GM12878 (cell line): ENCODE measurements at regions not wholly inside any gene's neighbourhood (a gene's known extent, or its start where the extent isn't known, plus 50 kb on each side); places are given as distances from the start of the nearest gene placed in this dataset.

Experiments
- ASH2L ChIP-seq: fragments of 300-600, 200-600 bp; sonication (generic); IDR thresholded peaks from 2 replicates; pipeline ENCODE4 v1.6.1; 2017; ENCODE audit warnings: low read depth, mild to moderate bottlenecking, borderline replicate concordance
- CEBPB ChIP-seq, 2 experiments: fragments of 150-350 bp in 1 of 2; IDR thresholded peaks; 2 replicates each; pipeline ENCODE4 v1.6.1; 2012 to 2014; ENCODE audit warnings: low read depth in 2 of 2, low read length in 2 of 2, borderline replicate concordance in 1 of 2, inconsistent platforms in 1 of 2
- E2F4 ChIP-seq: IDR thresholded peaks from 2 replicates; pipeline ENCODE4 v1.6.1; 2012; ENCODE audit warnings: low read depth, low read length, improper control_type of control experiment
- EZH2 ChIP-seq: IDR thresholded peaks from 2 replicates; pipeline ENCODE4 v1.6.1; 2012; ENCODE audit warnings: low read depth, mild to moderate bottlenecking, control low read depth, inconsistent platforms, low read length, borderline replicate concordance; ENCODE audit not compliant: control insufficient read depth
- MXI1 ChIP-seq: fragments of 150-350 bp; IDR thresholded peaks from 2 replicates; pipeline ENCODE4 v1.6.1; 2011; ENCODE audit warnings: low read depth, mild to moderate bottlenecking, inconsistent platforms, low read length, improper control_type of control experiment
- PAX8 ChIP-seq: fragments of 450-650 bp; IDR thresholded peaks from 2 replicates; pipeline ENCODE4 v1.6.1; 2017; ENCODE audit warnings: mild to moderate bottlenecking, moderate library complexity
- POLR2A ChIP-seq: IDR thresholded peaks from 2 replicates; pipeline ENCODE4 v1.6.1; 2011; ENCODE audit warnings: low read depth, mild to moderate bottlenecking, low read length
- POLR2AphosphoS5 ChIP-seq: IDR thresholded peaks from 2 replicates; pipeline ENCODE4 v1.6.1; 2011; ENCODE audit warnings: mild to moderate bottlenecking, low read length, inconsistent platforms
- SP1 ChIP-seq: IDR thresholded peaks from one replicate; pipeline ENCODE4 v1.6.1; 2011; ENCODE audit warnings: low read depth, low read length
- TARDBP ChIP-seq: IDR thresholded peaks from 2 replicates; pipeline ENCODE4 v1.6.1; 2016; ENCODE audit warnings: borderline replicate concordance
- TF ChIP-seq, protein P1 (sequence below), 3 experiments: IDR thresholded peaks in 2 of 3; conservative IDR thresholded peaks in 1 of 3; 2 replicates each; pipeline ENCODE4 v1.5.1; 2011; ENCODE audit warnings: low read depth in 3 of 3, low read length in 3 of 3, mild to moderate bottlenecking in 3 of 3, control low read depth in 2 of 3, moderate library complexity in 2 of 3, inconsistent platforms in 1 of 3, mixed read lengths in 1 of 3; ENCODE audit not compliant: control insufficient read depth in 2 of 3, insufficient read depth in 1 of 3; ENCODE audit errors: extremely low read depth in 1 of 3

- TF ChIP-seq EZH2 (no peak), PAX8 (no peak), SP1 (no peak), CEBPB (IDR thresholded peaks at IDR 0.05; ENCODE audit: borderline replicate concordance in 1 of 2, low read depth in 2 of 2, low read length in 2 of 2) (no peak), POLR2A (no peak), TARDBP (no peak), E2F4 (no peak), ASH2L (no peak), MXI1 (no peak), POLR2AphosphoS5 (no peak)
- TF ChIP-seq, protein P1, sequence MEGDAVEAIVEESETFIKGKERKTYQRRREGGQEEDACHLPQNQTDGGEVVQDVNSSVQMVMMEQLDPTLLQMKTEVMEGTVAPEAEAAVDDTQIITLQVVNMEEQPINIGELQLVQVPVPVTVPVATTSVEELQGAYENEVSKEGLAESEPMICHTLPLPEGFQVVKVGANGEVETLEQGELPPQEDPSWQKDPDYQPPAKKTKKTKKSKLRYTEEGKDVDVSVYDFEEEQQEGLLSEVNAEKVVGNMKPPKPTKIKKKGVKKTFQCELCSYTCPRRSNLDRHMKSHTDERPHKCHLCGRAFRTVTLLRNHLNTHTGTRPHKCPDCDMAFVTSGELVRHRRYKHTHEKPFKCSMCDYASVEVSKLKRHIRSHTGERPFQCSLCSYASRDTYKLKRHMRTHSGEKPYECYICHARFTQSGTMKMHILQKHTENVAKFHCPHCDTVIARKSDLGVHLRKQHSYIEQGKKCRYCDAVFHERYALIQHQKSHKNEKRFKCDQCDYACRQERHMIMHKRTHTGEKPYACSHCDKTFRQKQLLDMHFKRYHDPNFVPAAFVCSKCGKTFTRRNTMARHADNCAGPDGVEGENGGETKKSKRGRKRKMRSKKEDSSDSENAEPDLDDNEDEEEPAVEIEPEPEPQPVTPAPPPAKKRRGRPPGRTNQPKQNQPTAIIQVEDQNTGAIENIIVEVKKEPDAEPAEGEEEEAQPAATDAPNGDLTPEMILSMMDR (IDR thresholded peaks at IDR 0.05 in 2 of 3, conservative IDR thresholded peaks at IDR 0.05 in 1 of 3; ENCODE audit: control insufficient read depth in 2 of 3, extremely low read depth in 1 of 3, insufficient read depth in 1 of 3, low read depth in 3 of 3, low read length in 3 of 3), result no peak
These were observed 843.4 kb downstream of the TBC1D22A start for GRCh38 chr22:47605886-47606285.
